ENCODE measurements at regions not wholly inside any gene's neighbourhood (a gene's known extent, or its start where the extent isn't known, plus 50 kb on each side); places are given as distances from the start of the nearest gene placed in this dataset.

- TF ChIP-seq POLR2AphosphoS5 (IDR thresholded peaks at IDR 0.05) (no peak), POLR2A (IDR thresholded peaks at IDR 0.05) (no peak), EP300 (IDR thresholded peaks at IDR 0.05) (no peak), CTCF (IDR thresholded peaks at IDR 0.05) (no peak)
- intact Hi-C loops (cut with DNase I): no loop called here
- Histone ChIP-seq H3K4me1 (peaks cover 0 to 8% (median 0%) of the 10 kb centered on the region in 4 donors), H3K36me3 (no peaks in the 10 kb centered on the region), H3K27ac (no peak overlapping the region), H3K9me3 (no peaks in the 10 kb centered on the region), H3K27me3 (no peaks in the 10 kb centered on the region), H3K4me3 (no peak overlapping the region)
- 84 to 95% methylated on average over 1 of the region's 1 CpG for WGBS, 2 donors
- no peak for DNase-seq
These were observed 240.5 kb upstream of the SETMAR start for GRCh38 chr3:4062621-4063020.

DNA sequence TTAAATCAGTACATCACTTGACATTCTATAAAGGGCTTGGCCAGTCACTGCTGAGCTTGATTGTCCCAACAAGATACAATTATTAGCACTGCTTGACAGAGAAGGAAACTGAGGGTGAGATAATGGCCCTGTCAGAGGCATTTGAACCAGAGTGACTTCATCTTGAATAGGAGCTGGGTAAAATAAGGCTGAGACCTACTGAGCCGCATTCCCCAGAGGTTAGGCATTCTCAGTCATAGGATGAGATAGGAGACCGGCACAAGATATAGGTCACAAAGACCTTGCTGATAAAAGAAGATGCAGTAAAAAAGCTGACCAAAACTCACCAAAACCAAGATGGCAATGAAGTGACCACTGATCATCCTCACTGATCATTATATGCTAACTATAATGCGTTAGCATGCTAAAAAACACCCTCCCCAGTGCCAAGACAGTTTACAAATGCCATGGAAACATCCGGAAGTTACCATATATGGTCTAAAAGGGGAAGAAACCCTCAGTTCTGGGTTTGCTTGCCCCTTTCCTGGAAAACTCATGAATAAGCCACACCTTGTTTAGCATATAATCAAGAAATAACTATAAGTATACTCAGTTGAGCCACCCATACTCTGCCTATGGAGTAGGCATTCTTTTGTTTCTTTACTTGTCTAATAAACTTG is 239.1 kb upstream of the SETMAR start:
- H3K27ac ChIP-seq: no peak overlapping the region
- no peak for DNase-seq
- H3K4me3 ChIP-seq: no peak overlapping the region
- peaks cover 0 to 8% (median 0%) of the 10 kb centered on the region in 4 donors for H3K4me1 ChIP-seq
- no peaks in the 10 kb centered on the region for H3K36me3 ChIP-seq
- H3K27me3 ChIP-seq: no peaks in the 10 kb centered on the region
- intact Hi-C loops (cut with DNase I): no loop called here
- WGBS, 2 donors: 89 to 93% methylated on average over 4 of the region's 4 CpGs
- no peaks in the 10 kb centered on the region for H3K9me3 ChIP-seq
- TF ChIP-seq POLR2AphosphoS5 (IDR thresholded peaks at IDR 0.05) (no peak), EP300 (IDR thresholded peaks at IDR 0.05) (no peak)

DNA sequence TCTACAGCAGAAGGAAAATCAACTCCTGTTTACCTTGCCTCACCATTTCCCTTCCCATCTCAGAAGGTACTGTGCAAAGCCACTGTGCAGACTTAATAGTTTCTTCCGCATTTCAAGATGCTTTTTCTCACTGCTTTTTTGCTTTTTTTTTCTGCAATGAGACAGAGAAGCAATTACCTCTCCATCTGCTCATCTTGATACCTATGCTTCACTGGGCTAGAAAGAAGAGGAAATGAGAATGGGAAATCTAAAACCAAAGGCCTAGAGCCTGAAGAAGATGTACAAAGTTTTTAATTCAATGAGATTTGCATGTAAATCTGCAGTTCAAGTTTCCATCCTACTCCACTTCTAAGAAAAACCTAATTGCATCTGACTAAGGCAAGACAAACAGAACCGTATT is 238.1 kb upstream of the SETMAR start:
- intact Hi-C loops (cut with DNase I): no loop called here
- TF ChIP-seq EP300 (IDR thresholded peaks at IDR 0.05): no peak
- no peak for TF ChIP-seq CTCF (IDR thresholded peaks at IDR 0.05)
- TF ChIP-seq POLR2AphosphoS5 (IDR thresholded peaks at IDR 0.05): no peak
- TF ChIP-seq POLR2A (IDR thresholded peaks at IDR 0.05): no peak
- H3K27me3 ChIP-seq: no peaks in the 10 kb centered on the region
- H3K36me3 ChIP-seq: no peaks in the 10 kb centered on the region
- H3K4me3 ChIP-seq: no peak overlapping the region
- H3K27ac ChIP-seq: no peak overlapping the region
- H3K9me3 ChIP-seq: no peaks in the 10 kb centered on the region
- WGBS, 2 donors: 64 to 88% methylated on average over 2 of the region's 2 CpGs
- H3K4me1 ChIP-seq: peaks cover 0 to 5% (median 0%) of the 10 kb centered on the region in 4 donors
- DNase-seq: no peak

DNA sequence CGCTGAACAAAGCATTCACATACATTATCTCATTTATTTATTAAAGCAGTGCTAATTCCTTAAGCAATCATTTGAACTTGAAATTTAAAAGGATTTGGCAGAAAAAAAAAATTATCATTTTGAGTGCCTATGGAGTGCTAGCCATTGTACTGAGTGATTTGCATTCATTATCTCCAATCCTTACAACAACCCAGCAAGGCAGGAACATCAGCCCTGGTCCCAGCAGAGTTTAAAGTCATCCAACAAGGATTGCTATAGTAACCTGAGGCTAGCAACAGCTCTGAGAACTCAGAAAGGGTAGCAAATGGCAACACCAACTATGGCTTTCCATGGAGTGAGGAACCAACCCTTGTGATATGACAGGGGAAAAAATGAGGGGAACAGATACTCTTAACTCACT is 237.6 kb upstream of the SETMAR start:
- intact Hi-C loops (cut with DNase I): no loop called here
- Histone ChIP-seq H3K27me3 (no peaks in the 10 kb centered on the region), H3K36me3 (no peaks in the 10 kb centered on the region), H3K4me1 (peaks cover 0 to under 1% (median 0%) of the 10 kb centered on the region in 4 donors), H3K9me3 (no peaks in the 10 kb centered on the region), H3K4me3 (no peak overlapping the region), H3K27ac (no peak overlapping the region)
- TF ChIP-seq POLR2A (IDR thresholded peaks at IDR 0.05) (no peak), CTCF (IDR thresholded peaks at IDR 0.05) (no peak), EP300 (IDR thresholded peaks at IDR 0.05) (no peak), POLR2AphosphoS5 (IDR thresholded peaks at IDR 0.05) (no peak)
- no peak for DNase-seq
- 87 to 97% methylated on average over 1 of the region's 1 CpG for whole genome bisulfite sequencing, 2 donors

GRCh38 chr3:4067893-4068292 is 235.3 kb upstream of the SETMAR start:
- Histone ChIP-seq H3K4me1 (no peaks in the 10 kb centered on the region), H3K9me3 (no peaks in the 10 kb centered on the region), H3K27me3 (no peaks in the 10 kb centered on the region), H3K4me3 (no peak overlapping the region), H3K27ac (no peak overlapping the region), H3K36me3 (no peaks in the 10 kb centered on the region)
- intact Hi-C loops (cut with DNase I): no loop called here
- TF ChIP-seq POLR2A (IDR thresholded peaks at IDR 0.05): no peak
- no peak for TF ChIP-seq EP300 (IDR thresholded peaks at IDR 0.05)
- TF ChIP-seq CTCF (IDR thresholded peaks at IDR 0.05): no peak
- TF ChIP-seq POLR2AphosphoS5 (IDR thresholded peaks at IDR 0.05): no peak
- no peak for DNase-seq
